B cell (primary cell): ENCODE measurements at regions not wholly inside any gene's neighbourhood (a gene's known extent, or its start where the extent isn't known, plus 50 kb on each side); places are given as distances from the start of the nearest gene placed in this dataset.

Source experiments
- ATAC-seq: fragments of 200-7000 bp; cut with Tn5 transposase; one replicate; pipeline ENCODE4 v1.10.0; 2021; ENCODE audit warnings: low read depth, mild to moderate bottlenecking, moderate number of reproducible peaks, moderate library complexity
- CTCF ChIA-PET: fragments of 350-600 bp; sonication (Branson Sonifier 250); formaldehyde crosslinking; loops from one replicate; lab custom pipeline; 2021; ENCODE audit warnings: antibody characterized with exemption, inconsistent platforms; lab: Charles Lee
- POLR2A ChIA-PET: fragments of 350-600 bp; sonication (Branson Sonifier 250); formaldehyde crosslinking; loops from one replicate; lab custom pipeline; 2021; ENCODE audit warnings: antibody characterized with exemption; lab: Charles Lee
- DNase-seq: peaks from one replicate; pipeline ENCODE4 v3.0.0; 2013
- H2AFZ ChIP-seq: 2 replicates; pipeline ENCODE4 v1.6.1; 2012; ENCODE audit warnings: mild to moderate bottlenecking, low read depth, low read length; ENCODE audit not compliant: insufficient read depth, poor library complexity, severe bottlenecking
- H3K27ac ChIP-seq, 2 donors: 1 replicate in 1 of 2; 2 replicates in 1 of 2; pipeline ENCODE4 v1.5.1; 2012 to 2013; ENCODE audit warnings: low read length in 2 of 2, mild to moderate bottlenecking in 2 of 2, moderate library complexity in 1 of 2
- H3K27me3 ChIP-seq, 4 experiments: fragments of 200-600 bp in 1 of 4; sonication (generic) in 1 of 4; replicated peaks in 1 of 4; 1 replicate in 2 of 4; 2 replicates in 2 of 4; pipeline versions ENCODE4 v1.6.1 to v1.7.0; 2013 to 2016; ENCODE audit warnings: low read length in 3 of 4, mild to moderate bottlenecking in 2 of 4, mixed read lengths in 1 of 4, moderate library complexity in 1 of 4; ENCODE audit not compliant: insufficient read depth in 4 of 4, control insufficient read depth in 3 of 4; ENCODE audit errors: control extremely low read depth in 1 of 4
- H3K36me3 ChIP-seq, 2 experiments: replicated peaks in 1 of 2; 1 replicate in 1 of 2; 2 replicates in 1 of 2; pipeline versions ENCODE4 v1.6.1 to v1.7.1; 2013; ENCODE audit warnings: low read length in 1 of 2; ENCODE audit not compliant: insufficient read depth in 2 of 2, control insufficient read depth in 1 of 2; ENCODE audit errors: control extremely low read depth in 1 of 2, extremely low read depth in 1 of 2
- H3K4me1 ChIP-seq, 2 donors: fragments of 200-600 bp in 1 of 2; sonication (generic) in 1 of 2; 1 replicate in 1 of 2; 2 replicates in 1 of 2; pipeline versions ENCODE4 v1.5.1 to v1.6.1; 2013 to 2017; ENCODE audit warnings: low read length in 2 of 2; ENCODE audit not compliant: control insufficient read depth in 2 of 2, insufficient read depth in 2 of 2
- H3K4me2 ChIP-seq: replicated peaks from 2 replicates; pipeline ENCODE3; 2012; ENCODE audit warnings: mild to moderate bottlenecking, low read depth, low read length; ENCODE audit not compliant: poor library complexity, severe bottlenecking
- H3K4me3 ChIP-seq, 5 experiments: fragments of 200-600 bp in 1 of 5; sonication (generic) in 1 of 5; 1 replicate in 3 of 5; 2 replicates in 2 of 5; pipeline versions ENCODE4 v1.5.1 to v1.7.0; 2011 to 2016; ENCODE audit warnings: low read length in 4 of 5, mild to moderate bottlenecking in 4 of 5, low read depth in 2 of 5, control low read depth in 1 of 5, moderate library complexity in 1 of 5; ENCODE audit not compliant: insufficient read depth in 1 of 5; ENCODE audit errors: control extremely low read depth in 1 of 5, extremely low read depth in 1 of 5
- H3K79me2 ChIP-seq: fragments of 200-600 bp; sonication (generic); one replicate; pipeline ENCODE4 v1.6.0; 2016; ENCODE audit warnings: low read length; ENCODE audit not compliant: control insufficient read depth, insufficient read depth
- H3K9ac ChIP-seq: fragments of 200-600 bp; sonication (generic); 2 replicates; pipeline ENCODE4 v1.6.1; 2017; ENCODE audit warnings: mild to moderate bottlenecking, low read length, moderate library complexity
- H3K9me3 ChIP-seq, 3 donors: one replicate each; pipeline versions ENCODE4 v1.6.1 to v1.7.1; 2013; ENCODE audit warnings: low read length in 2 of 3; ENCODE audit not compliant: control insufficient read depth in 2 of 3, insufficient read depth in 1 of 3; ENCODE audit errors: control extremely low read depth in 1 of 3
- H4K20me1 ChIP-seq: 2 replicates; pipeline ENCODE4 v1.6.0; 2012; ENCODE audit warnings: mild to moderate bottlenecking, low read length; ENCODE audit not compliant: insufficient read depth, control insufficient read depth, poor library complexity, severe bottlenecking
- H3K27ac Mint-ChIP-seq: one replicate; pipeline ENCODE4 v1.8.0; 2021; ENCODE audit warnings: mixed read lengths
- H3K27me3 Mint-ChIP-seq: one replicate; pipeline ENCODE4 v1.8.0; 2021; ENCODE audit warnings: mixed read lengths
- H3K4me1 Mint-ChIP-seq: one replicate; pipeline ENCODE4 v1.8.0; 2021; ENCODE audit warnings: mixed read lengths
- H3K4me3 Mint-ChIP-seq: one replicate; pipeline ENCODE4 v1.8.0; 2021; ENCODE audit warnings: mixed read lengths
- H3K9me3 Mint-ChIP-seq: one replicate; pipeline ENCODE4 v1.8.0; 2022; ENCODE audit warnings: mixed read lengths; ENCODE audit not compliant: insufficient read depth
- CTCF ChIP-seq: fragments of 200-600 bp; IDR thresholded peaks from one replicate; pipeline ENCODE4 v1.8.0; 2022; ENCODE audit warnings: antibody characterized with exemption, mild to moderate bottlenecking
- EZH2 ChIP-seq: IDR thresholded peaks from 2 replicates; pipeline ENCODE4 v1.6.1; 2012; ENCODE audit warnings: borderline replicate concordance, low read depth, mild to moderate bottlenecking, moderate library complexity, low read length; ENCODE audit not compliant: insufficient read depth, poor library complexity, severe bottlenecking
- WGBS: methylation state at CpG from one replicate; pipeline ENCODE4 v1.1.5; 2013; ENCODE audit warnings: missing lambda C conversion rate; ENCODE audit not compliant: insufficient coverage; 5-methylcytosine and 5-hydroxymethylcytosine counted together
- intact Hi-C: fragments of 100-400 bp; cut with micrococcal nuclease; formaldehyde crosslinking; loops from one replicate; pipeline ENCODE4 v1.10.0; 2022

DNA sequence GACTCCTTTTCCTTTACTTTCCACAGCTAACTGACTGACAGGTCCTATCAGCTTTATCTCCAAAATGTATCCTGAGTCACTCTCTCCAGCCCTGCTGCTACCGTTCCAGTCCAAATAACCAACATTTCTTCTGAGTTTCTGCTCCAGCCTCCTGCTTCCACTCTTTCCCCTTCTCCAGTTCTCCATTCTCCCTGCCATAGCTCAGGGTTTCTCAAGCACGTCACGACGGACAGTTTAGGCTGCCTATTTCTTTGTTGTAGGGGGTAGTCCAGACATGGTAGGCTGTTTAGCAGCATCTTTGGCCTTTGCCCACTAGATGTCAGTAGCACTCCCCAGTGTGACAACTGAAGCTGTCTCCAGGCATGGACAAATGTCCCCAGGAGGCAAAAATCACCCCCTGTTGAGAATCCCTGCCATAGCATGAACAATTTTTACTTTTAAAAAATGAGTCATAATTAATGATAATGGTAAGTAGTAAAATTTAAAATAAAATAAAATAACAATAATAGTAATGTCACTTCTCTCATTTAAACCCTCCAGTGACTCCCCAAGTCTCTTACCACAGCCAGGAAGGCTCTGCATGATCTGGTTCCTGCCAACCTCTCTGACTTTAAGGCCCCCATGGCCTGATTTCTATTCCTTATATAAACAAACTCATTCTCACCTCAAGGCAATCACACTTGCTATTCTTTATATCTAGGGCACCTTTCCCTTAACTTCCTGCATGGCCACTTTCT lies 105.4 kb upstream of the FER start:
- peaks cover 6% of the 10 kb centered on the region for H3K9me3 Mint-ChIP-seq
- H3K4me3 ChIP-seq: no peak overlapping the region
- H3K36me3 ChIP-seq: no peaks in the 10 kb centered on the region
- H3K79me2 ChIP-seq: no peaks in the 10 kb centered on the region
- H3K4me2 ChIP-seq: peak overlapping the region; percentile 26
- H3K27me3 Mint-ChIP-seq: peaks cover 11% of the 10 kb centered on the region
- ChIA-PET CTCF (interaction anchor here (0.7 to 1.8 kb wide), 13 partner anchors 8 to 1981 kb away, joined by 3 to 7 read pairs (median 4); no protein-coding TSS in a partner anchor), POLR2A (no interaction called here)
- no peak overlapping the region for H3K27ac ChIP-seq
- peak overlapping the region; percentile 38 for H2AFZ ChIP-seq
- intact Hi-C loops: loop anchor here (1.0 kb wide), 3 partner anchors 798 to 837 kb away; no protein-coding TSS in a partner anchor
- peaks cover 0 to 4% (median 0%) of the 10 kb centered on the region in 4 experiments for H3K27me3 ChIP-seq
- peaks cover 2% of the 10 kb centered on the region for H3K4me1 Mint-ChIP-seq
- DNase-seq: peak; percentile 64
- H3K4me3 Mint-ChIP-seq: no peak overlapping the region
- 0% methylated on average over 1 of the region's 4 CpGs for WGBS
- TF ChIP-seq CTCF (peak; percentile 83), EZH2 (no peak)
- no peak overlapping the region for H3K9ac ChIP-seq
- peaks cover 0 to 3% of the 10 kb centered on the region in 2 donors for H3K4me1 ChIP-seq
- H3K9me3 ChIP-seq: peaks cover 0 to 6% (median 5%) of the 10 kb centered on the region in 3 donors
- ATAC-seq: peak; percentile 79
- H3K27ac Mint-ChIP-seq: no peak overlapping the region
- H4K20me1 ChIP-seq: no peaks in the 10 kb centered on the region

DNA sequence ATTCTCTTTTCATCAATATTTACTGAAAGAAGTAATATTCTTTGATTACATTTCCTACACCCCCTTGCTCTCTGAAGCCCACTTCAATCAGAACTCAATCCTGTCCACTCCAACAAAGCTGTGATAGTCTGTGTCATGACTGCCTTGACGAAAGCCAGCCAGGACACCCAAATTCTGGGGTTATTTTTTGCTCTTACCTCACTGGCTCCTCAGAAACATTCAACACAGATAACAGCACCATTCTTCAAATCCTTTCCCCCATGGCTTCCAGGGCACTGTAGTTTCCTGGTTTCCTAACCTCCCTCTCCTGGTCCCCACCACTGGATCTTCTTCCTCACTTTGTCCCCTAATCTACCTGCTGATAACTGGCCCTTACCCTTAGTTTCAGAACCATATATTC lies 106.1 kb upstream of the FER start:
- DNase-seq (no peak), ATAC-seq (no peak)
- H3K27ac ChIP-seq: no peak overlapping the region
- peaks cover 0 to 2% (median 0%) of the 10 kb centered on the region in 3 donors for H3K9me3 ChIP-seq
- H4K20me1 ChIP-seq: no peaks in the 10 kb centered on the region
- H3K4me1 Mint-ChIP-seq: peaks cover 2% of the 10 kb centered on the region
- no peak overlapping the region for H2AFZ ChIP-seq
- WGBS: 80% methylated on average over 1 of the region's 1 CpG
- H3K9me3 Mint-ChIP-seq: peaks cover under 1% of the 10 kb centered on the region
- H3K4me3 ChIP-seq: no peak overlapping the region
- POLR2A ChIA-PET: no interaction called here
- no peaks in the 10 kb centered on the region for H3K36me3 ChIP-seq
- CTCF ChIA-PET: interaction anchor here (0.7 to 1.8 kb wide), 11 partner anchors 9 to 1982 kb away, joined by 3 to 6 read pairs (median 3); no protein-coding TSS in a partner anchor
- H3K27me3 Mint-ChIP-seq: peaks cover 13% of the 10 kb centered on the region
- H3K4me3 Mint-ChIP-seq: no peak overlapping the region
- no peak overlapping the region for H3K9ac ChIP-seq
- intact Hi-C loops: no loop called here
- no peaks in the 10 kb centered on the region for H3K79me2 ChIP-seq
- H3K27me3 ChIP-seq: peaks cover 0 to 4% (median 0%) of the 10 kb centered on the region in 4 experiments
- H3K4me2 ChIP-seq: no peak overlapping the region
- peaks cover 0 to 3% of the 10 kb centered on the region in 2 donors for H3K4me1 ChIP-seq
- H3K27ac Mint-ChIP-seq: no peak overlapping the region
- TF ChIP-seq EZH2 (no peak), CTCF (no peak)
